Natural killer cell (primary cell): ENCODE measurements at regions not wholly inside any gene's neighbourhood (a gene's known extent, or its start where the extent isn't known, plus 50 kb on each side); places are given as distances from the start of the nearest gene placed in this dataset.

Experiments
- ATAC-seq, 3 donors: fragments of 150-1000 bp in 2 of 3; fragments of 200-7000 bp in 1 of 3; cut with Tn5 transposase; 1 replicate in 1 of 3; 2 replicates in 2 of 3; pipeline ENCODE4 v1.10.0; 2021; ENCODE audit warnings: mild to moderate bottlenecking in 2 of 3, moderate library complexity in 2 of 3
- DNase-seq, 2 donors: peaks; one replicate each; pipeline versions ENCODE4 v3.0.0 to v3.0.0-alpha.2; 2013 to 2021; ENCODE audit warnings: mixed read lengths in 1 of 2
- H3K27ac ChIP-seq: one replicate; pipeline ENCODE4 v1.5.1; 2013; ENCODE audit warnings: mild to moderate bottlenecking, low read length
- H3K27me3 ChIP-seq: one replicate; pipeline ENCODE4 v1.6.1; 2013; ENCODE audit warnings: low read length; ENCODE audit not compliant: control insufficient read depth, insufficient read depth
- H3K36me3 ChIP-seq: one replicate; pipeline ENCODE4 v1.6.1; 2013; ENCODE audit warnings: low read length; ENCODE audit not compliant: control insufficient read depth, insufficient read depth
- H3K4me1 ChIP-seq: one replicate; pipeline ENCODE4 v1.6.1; 2013; ENCODE audit warnings: low read length; ENCODE audit not compliant: control insufficient read depth, insufficient read depth
- H3K4me3 ChIP-seq: one replicate; pipeline ENCODE4 v1.5.1; 2013; ENCODE audit warnings: low read length
- H3K9me3 ChIP-seq: one replicate; pipeline ENCODE4 v1.6.1; 2013; ENCODE audit warnings: low read length; ENCODE audit not compliant: control insufficient read depth, insufficient read depth
- H3K27ac Mint-ChIP-seq, 2 donors: one replicate each; pipeline ENCODE4 v1.8.0; 2022; ENCODE audit warnings: mild to moderate bottlenecking in 2 of 2, mixed read lengths in 2 of 2, moderate library complexity in 1 of 2
- H3K27me3 Mint-ChIP-seq, 2 donors: one replicate each; pipeline ENCODE4 v1.8.0; 2022; ENCODE audit warnings: low read depth in 2 of 2, mixed read lengths in 2 of 2
- H3K36me3 Mint-ChIP-seq: one replicate; pipeline ENCODE4 v1.8.0; 2022; ENCODE audit warnings: mixed read lengths
- H3K4me1 Mint-ChIP-seq, 2 donors: one replicate each; pipeline ENCODE4 v1.8.0; 2022; ENCODE audit warnings: mixed read lengths in 2 of 2
- H3K4me3 Mint-ChIP-seq: one replicate; pipeline ENCODE4 v1.8.0; 2022; ENCODE audit warnings: mild to moderate bottlenecking, moderate library complexity, mixed read lengths
- H3K9me3 Mint-ChIP-seq, 2 donors: one replicate each; pipeline ENCODE4 v1.8.0; 2022; ENCODE audit warnings: mixed read lengths in 2 of 2
- CTCF ChIP-seq: fragments of 200-600 bp; IDR thresholded peaks from one replicate; pipeline ENCODE4 v1.8.0; 2022; ENCODE audit warnings: antibody characterized with exemption
- WGBS: methylation state at CpG from one replicate; pipeline ENCODE4 v1.1.7; 2013; ENCODE audit warnings: missing lambda C conversion rate; ENCODE audit not compliant: insufficient coverage; 5-methylcytosine and 5-hydroxymethylcytosine counted together
- intact Hi-C: fragments of 100-400 bp; cut with micrococcal nuclease; formaldehyde crosslinking; loops from one replicate; pipeline ENCODE4 v1.14.2; 2022

DNA sequence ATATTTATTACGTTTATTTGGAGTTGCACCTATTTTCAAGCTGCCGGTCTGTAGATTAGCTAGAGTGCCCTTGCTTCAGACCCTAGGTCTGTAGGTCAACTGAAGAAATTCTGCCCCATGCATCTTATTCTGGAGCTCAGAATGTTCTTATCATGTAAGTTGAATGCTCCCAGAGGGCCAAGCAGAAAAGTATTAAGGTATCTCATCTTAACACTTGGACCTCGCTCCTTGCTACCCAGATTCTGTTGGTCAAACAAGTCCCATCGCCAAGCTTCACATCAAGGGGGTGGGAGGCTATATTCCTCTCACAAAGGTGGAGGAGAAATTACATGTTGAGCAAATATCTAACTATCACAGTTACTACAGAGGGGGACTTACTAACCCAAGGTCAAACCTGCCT, 187.7 kb downstream of the C1orf94 start:
- no peaks in the 10 kb centered on the region for H3K36me3 ChIP-seq
- H3K27me3 ChIP-seq: no peaks in the 10 kb centered on the region
- H3K4me3 ChIP-seq: no peak overlapping the region
- Mint-ChIP-seq H3K9me3 (no peaks in the 10 kb centered on the region), H3K27ac (no peak overlapping the region), H3K27me3 (peaks cover 5 to 29% of the 10 kb centered on the region in 2 donors), H3K36me3 (no peaks in the 10 kb centered on the region), H3K4me3 (no peak overlapping the region), H3K4me1 (no peaks in the 10 kb centered on the region)
- WGBS: 93% methylated on average over 3 of the region's 4 CpGs
- intact Hi-C loops: no loop called here
- no peak overlapping the region for H3K27ac ChIP-seq
- H3K4me1 ChIP-seq: no peaks in the 10 kb centered on the region
- H3K9me3 ChIP-seq: no peaks in the 10 kb centered on the region
- DNase-seq (no peak), ATAC-seq (no peak)
- no peak for TF ChIP-seq CTCF

DNA sequence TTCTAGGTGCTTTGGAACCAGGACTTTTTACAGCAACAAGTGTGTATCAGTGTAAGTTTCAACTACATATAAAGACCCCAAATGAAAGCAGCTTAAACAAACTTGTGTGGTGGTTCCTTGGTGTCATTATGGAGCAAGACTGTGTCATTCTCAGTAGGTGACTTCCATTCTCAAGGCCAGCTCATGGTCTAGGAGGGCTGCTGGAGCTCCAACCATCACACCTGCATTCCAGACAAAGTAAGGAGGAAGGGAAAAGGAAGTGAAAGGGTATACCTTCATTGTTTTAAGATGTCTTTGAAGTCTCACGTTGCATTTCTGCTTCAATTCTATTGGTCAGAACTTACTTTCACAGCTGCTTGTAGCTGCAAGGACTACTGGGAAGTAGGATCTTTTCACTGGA, 188.6 kb downstream of the C1orf94 start:
- H3K4me1 Mint-ChIP-seq: no peaks in the 10 kb centered on the region
- DNase-seq (no peak), ATAC-seq (no peak)
- intact Hi-C loops: no loop called here
- Histone ChIP-seq H3K4me3 (no peak overlapping the region), H3K27ac (no peak overlapping the region), H3K36me3 (no peaks in the 10 kb centered on the region), H3K4me1 (no peaks in the 10 kb centered on the region), H3K27me3 (no peaks in the 10 kb centered on the region), H3K9me3 (no peaks in the 10 kb centered on the region)
- no peaks in the 10 kb centered on the region for H3K9me3 Mint-ChIP-seq
- 33% methylated on average over 1 of the region's 1 CpG for WGBS
- no peak for TF ChIP-seq CTCF
- H3K27ac Mint-ChIP-seq: no peak overlapping the region
- no peaks in the 10 kb centered on the region for H3K36me3 Mint-ChIP-seq
- H3K4me3 Mint-ChIP-seq: no peak overlapping the region
- peaks cover 5 to 24% of the 10 kb centered on the region in 2 donors for H3K27me3 Mint-ChIP-seq

- no peaks in the 10 kb centered on the region for H3K4me1 ChIP-seq
- H3K36me3 ChIP-seq: no peaks in the 10 kb centered on the region
- Mint-ChIP-seq H3K4me1 (no peaks in the 10 kb centered on the region), H3K4me3 (no peak overlapping the region), H3K9me3 (no peaks in the 10 kb centered on the region), H3K27ac (no peak overlapping the region), H3K27me3 (peaks cover 5 to 16% of the 10 kb centered on the region in 2 donors), H3K36me3 (no peaks in the 10 kb centered on the region)
- no peak for ATAC-seq
- no peak for DNase-seq
- intact Hi-C loops: no loop called here
- 67% methylated on average over 2 of the region's 3 CpGs for WGBS
- H3K27ac ChIP-seq: no peak overlapping the region
- H3K27me3 ChIP-seq: no peaks in the 10 kb centered on the region
- no peaks in the 10 kb centered on the region for H3K9me3 ChIP-seq
- H3K4me3 ChIP-seq: no peak overlapping the region
- no peak for TF ChIP-seq CTCF
Measured at GRCh38 chr1:34366875-34367624, 190.3 kb downstream of the C1orf94 start.

- no peak overlapping the region for H3K4me3 ChIP-seq
- H3K4me1 Mint-ChIP-seq: no peaks in the 10 kb centered on the region
- DNase-seq (no peak), ATAC-seq (no peak)
- H3K9me3 ChIP-seq: no peaks in the 10 kb centered on the region
- H3K9me3 Mint-ChIP-seq: no peaks in the 10 kb centered on the region
- peaks cover 5 to 16% of the 10 kb centered on the region in 2 donors for H3K27me3 Mint-ChIP-seq
- H3K27ac ChIP-seq: no peak overlapping the region
- no peaks in the 10 kb centered on the region for H3K36me3 ChIP-seq
- no peak overlapping the region for H3K27ac Mint-ChIP-seq
- no peaks in the 10 kb centered on the region for H3K4me1 ChIP-seq
- intact Hi-C loops: no loop called here
- no peak for TF ChIP-seq CTCF
- H3K36me3 Mint-ChIP-seq: no peaks in the 10 kb centered on the region
- no peaks in the 10 kb centered on the region for H3K27me3 ChIP-seq
- 49% methylated on average over 6 of the region's 6 CpGs for WGBS
- H3K4me3 Mint-ChIP-seq: no peak overlapping the region
Measured at GRCh38 chr1:34367954-34368353, 191.2 kb downstream of the C1orf94 start.
